ENCODE measurements at regions not wholly inside any gene's neighbourhood (a gene's known extent, or its start where the extent isn't known, plus 50 kb on each side); places are given as distances from the start of the nearest gene placed in this dataset.

GRCh38 chr3:159080256-159080655, 278.4 kb downstream of the MFSD1 start:
- H3K4me2 ChIP-seq: no peak overlapping the region
- no peaks in the 10 kb centered on the region for H3K79me2 ChIP-seq (ENCODE audit: insufficient read depth, low read depth)
- TF ChIP-seq CTCF (conservative IDR thresholded peaks at IDR 0.05; ENCODE audit: low read depth, low read length): no peak
- peaks cover 9% of the 10 kb centered on the region for H3K4me1 ChIP-seq (ENCODE audit: low read depth, poor library complexity, severe bottlenecking)
- H3K9ac ChIP-seq: no peak overlapping the region
- no peaks in the 10 kb centered on the region for H3K27me3 ChIP-seq (ENCODE audit: insufficient read depth, low read depth)
- H3K27ac ChIP-seq: no peak overlapping the region
- no peak overlapping the region for H3K4me3 ChIP-seq (IDR thresholded peaks at IDR 0.05; ENCODE audit: insufficient read depth, low read depth, low read length)
- H3K36me3 ChIP-seq (ENCODE audit: insufficient read depth): no peaks in the 10 kb centered on the region
- no peaks in the 10 kb centered on the region for H4K20me1 ChIP-seq (ENCODE audit: insufficient read depth)
- H2AFZ ChIP-seq (ENCODE audit: low read depth): no peak overlapping the region

- Histone ChIP-seq H3K27ac (no peak overlapping the region), H2AFZ (ENCODE audit: low read depth) (no peak overlapping the region), H3K36me3 (ENCODE audit: insufficient read depth) (no peaks in the 10 kb centered on the region), H3K4me3 (IDR thresholded peaks at IDR 0.05; ENCODE audit: insufficient read depth, low read depth, low read length) (no peak overlapping the region), H4K20me1 (ENCODE audit: insufficient read depth) (no peaks in the 10 kb centered on the region), H3K27me3 (ENCODE audit: insufficient read depth, low read depth) (no peaks in the 10 kb centered on the region), H3K4me1 (ENCODE audit: low read depth, poor library complexity, severe bottlenecking) (peaks cover 9% of the 10 kb centered on the region), H3K79me2 (ENCODE audit: insufficient read depth, low read depth) (no peaks in the 10 kb centered on the region), H3K9ac (no peak overlapping the region), H3K4me2 (no peak overlapping the region)
- no peak for TF ChIP-seq CTCF (conservative IDR thresholded peaks at IDR 0.05; ENCODE audit: low read depth, low read length)
Measured at GRCh38 chr3:159080821-159081220, 279.0 kb downstream of the MFSD1 start.

GRCh38 chr3:159082519-159082918, 280.7 kb downstream of the MFSD1 start:
- no peak for TF ChIP-seq CTCF (conservative IDR thresholded peaks at IDR 0.05; ENCODE audit: low read depth, low read length)
- Histone ChIP-seq H3K27ac (no peak overlapping the region), H3K4me3 (IDR thresholded peaks at IDR 0.05; ENCODE audit: insufficient read depth, low read depth, low read length) (no peak overlapping the region), H3K36me3 (ENCODE audit: insufficient read depth) (no peaks in the 10 kb centered on the region), H3K4me1 (ENCODE audit: low read depth, poor library complexity, severe bottlenecking) (peaks cover 9% of the 10 kb centered on the region), H3K27me3 (ENCODE audit: insufficient read depth, low read depth) (no peaks in the 10 kb centered on the region), H2AFZ (ENCODE audit: low read depth) (no peak overlapping the region), H3K9ac (no peak overlapping the region), H3K79me2 (ENCODE audit: insufficient read depth, low read depth) (no peaks in the 10 kb centered on the region), H3K4me2 (no peak overlapping the region), H4K20me1 (ENCODE audit: insufficient read depth) (no peaks in the 10 kb centered on the region)

GRCh38 chr3:159091936-159092335, 290.1 kb downstream of the MFSD1 start:
- H3K4me2 ChIP-seq: no peak overlapping the region
- H3K4me1 ChIP-seq (ENCODE audit: low read depth, poor library complexity, severe bottlenecking): no peaks in the 10 kb centered on the region
- H3K79me2 ChIP-seq (ENCODE audit: insufficient read depth, low read depth): no peaks in the 10 kb centered on the region
- H3K4me3 ChIP-seq (IDR thresholded peaks at IDR 0.05; ENCODE audit: insufficient read depth, low read depth, low read length): no peak overlapping the region
- no peak overlapping the region for H3K9ac ChIP-seq
- no peaks in the 10 kb centered on the region for H3K36me3 ChIP-seq (ENCODE audit: insufficient read depth)
- no peaks in the 10 kb centered on the region for H3K27me3 ChIP-seq (ENCODE audit: insufficient read depth, low read depth)
- H3K27ac ChIP-seq: no peak overlapping the region
- no peak for TF ChIP-seq CTCF (conservative IDR thresholded peaks at IDR 0.05; ENCODE audit: low read depth, low read length)
- H4K20me1 ChIP-seq (ENCODE audit: insufficient read depth): no peaks in the 10 kb centered on the region
- H2AFZ ChIP-seq (ENCODE audit: low read depth): no peak overlapping the region

Data from KMS-11 (cell line).